NT2/D1 (cell line): ENCODE measurements at regions not wholly inside any gene's neighbourhood (a gene's known extent, or its start where the extent isn't known, plus 50 kb on each side); places are given as distances from the start of the nearest gene placed in this dataset.

Source experiments
- DNase-seq: peaks from one replicate; pipeline ENCODE4 v3.0.0-alpha.2; 2011; ENCODE audit warnings: low read depth, low spot score
- H3K27me3 ChIP-seq: 2 replicates; pipeline ENCODE4 v1.6.0; 2011; ENCODE audit warnings: mild to moderate bottlenecking; ENCODE audit not compliant: insufficient read length, insufficient read depth
- H3K36me3 ChIP-seq: 2 replicates; pipeline ENCODE4 v1.6.1; 2011; ENCODE audit warnings: mild to moderate bottlenecking, low read length, mixed read lengths; ENCODE audit not compliant: insufficient read depth, insufficient read length
- H3K4me1 ChIP-seq: 2 replicates; pipeline ENCODE4 v1.5.1; 2011; ENCODE audit not compliant: insufficient read depth, insufficient read length
- H3K4me3 ChIP-seq: 2 replicates; pipeline ENCODE4 v1.5.1; 2011; ENCODE audit warnings: low read depth; ENCODE audit not compliant: insufficient read length
- H3K9ac ChIP-seq: 2 replicates; pipeline ENCODE4 v1.6.0; 2011; ENCODE audit warnings: low read depth; ENCODE audit not compliant: insufficient read length
- H3K9me3 ChIP-seq: 2 replicates; pipeline ENCODE4 v1.5.1; 2011; ENCODE audit warnings: mild to moderate bottlenecking, low read length; ENCODE audit not compliant: insufficient read depth
- SUZ12 ChIP-seq: IDR thresholded peaks from 2 replicates; pipeline ENCODE4 v1.6.1; 2011; ENCODE audit not compliant: insufficient read length, insufficient read depth; ENCODE audit errors: extremely low read depth
- YY1 ChIP-seq: IDR thresholded peaks from 2 replicates; pipeline ENCODE4 v1.6.1; 2011; ENCODE audit not compliant: insufficient read length, insufficient read depth
- ZNF274 ChIP-seq: IDR thresholded peaks from 2 replicates; pipeline ENCODE4 v1.6.1; 2011; ENCODE audit warnings: mild to moderate bottlenecking, low read depth, low read length

GRCh38 chr7:17234030-17234397, 64.4 kb upstream of the AHR start:
- no peak for TF ChIP-seq SUZ12
- no peak for TF ChIP-seq YY1
- TF ChIP-seq ZNF274: no peak
- H3K9ac ChIP-seq: no peak overlapping the region
- H3K4me1 ChIP-seq: no peaks in the 10 kb centered on the region
- DNase-seq: no peak
- H3K9me3 ChIP-seq: no peaks in the 10 kb centered on the region
- no peaks in the 10 kb centered on the region for H3K27me3 ChIP-seq
- H3K4me3 ChIP-seq: no peak overlapping the region
- no peaks in the 10 kb centered on the region for H3K36me3 ChIP-seq

- H3K4me1 ChIP-seq: no peaks in the 10 kb centered on the region
- DNase-seq: no peak
- no peaks in the 10 kb centered on the region for H3K9me3 ChIP-seq
- H3K9ac ChIP-seq: no peak overlapping the region
- H3K4me3 ChIP-seq: no peak overlapping the region
- no peaks in the 10 kb centered on the region for H3K36me3 ChIP-seq
- TF ChIP-seq SUZ12: no peak
- TF ChIP-seq YY1: no peak
- TF ChIP-seq ZNF274: no peak
- H3K27me3 ChIP-seq: no peaks in the 10 kb centered on the region
Observed at GRCh38 chr7:17234398-17235031, 63.9 kb upstream of the AHR start.

- no peaks in the 10 kb centered on the region for H3K9me3 ChIP-seq
- no peaks in the 10 kb centered on the region for H3K27me3 ChIP-seq
- H3K4me3 ChIP-seq: no peak overlapping the region
- TF ChIP-seq SUZ12: no peak
- no peak for TF ChIP-seq YY1
- no peak for TF ChIP-seq ZNF274
- H3K36me3 ChIP-seq: no peaks in the 10 kb centered on the region
- H3K9ac ChIP-seq: no peak overlapping the region
- H3K4me1 ChIP-seq: no peaks in the 10 kb centered on the region
- DNase-seq: no peak
Observed at GRCh38 chr7:17236171-17236570, 62.3 kb upstream of the AHR start.

GRCh38 chr7:17236603-17237002, 61.8 kb upstream of the AHR start:
- H3K9ac ChIP-seq: no peak overlapping the region
- no peaks in the 10 kb centered on the region for H3K36me3 ChIP-seq
- H3K27me3 ChIP-seq: no peaks in the 10 kb centered on the region
- no peak overlapping the region for H3K4me3 ChIP-seq
- TF ChIP-seq ZNF274 (no peak), SUZ12 (no peak), YY1 (no peak)
- H3K9me3 ChIP-seq: no peaks in the 10 kb centered on the region
- H3K4me1 ChIP-seq: no peaks in the 10 kb centered on the region
- DNase-seq: no peak

GRCh38 chr7:17239046-17239445, 59.4 kb upstream of the AHR start:
- H3K27me3 ChIP-seq: no peaks in the 10 kb centered on the region
- no peaks in the 10 kb centered on the region for H3K4me1 ChIP-seq
- H3K9ac ChIP-seq: no peak overlapping the region
- H3K9me3 ChIP-seq: no peaks in the 10 kb centered on the region
- no peaks in the 10 kb centered on the region for H3K36me3 ChIP-seq
- TF ChIP-seq YY1 (no peak), ZNF274 (no peak), SUZ12 (no peak)
- DNase-seq: no peak
- H3K4me3 ChIP-seq: no peak overlapping the region

GRCh38 chr7:17239683-17240521, 58.5 kb upstream of the AHR start:
- Histone ChIP-seq H3K36me3 (no peaks in the 10 kb centered on the region), H3K4me1 (no peaks in the 10 kb centered on the region), H3K9me3 (no peaks in the 10 kb centered on the region), H3K9ac (no peak overlapping the region), H3K4me3 (no peak overlapping the region), H3K27me3 (no peaks in the 10 kb centered on the region)
- no peak for TF ChIP-seq SUZ12
- no peak for TF ChIP-seq YY1
- no peak for TF ChIP-seq ZNF274
- no peak for DNase-seq

- TF ChIP-seq YY1 (no peak), ZNF274 (no peak), SUZ12 (no peak)
- H3K4me1 ChIP-seq: no peaks in the 10 kb centered on the region
- no peaks in the 10 kb centered on the region for H3K9me3 ChIP-seq
- DNase-seq: no peak
- H3K9ac ChIP-seq: no peak overlapping the region
- H3K36me3 ChIP-seq: no peaks in the 10 kb centered on the region
- no peaks in the 10 kb centered on the region for H3K27me3 ChIP-seq
- H3K4me3 ChIP-seq: no peak overlapping the region
Observed at GRCh38 chr7:17242504-17242903, 55.9 kb upstream of the AHR start.
